ENCODE measurements at regions not wholly inside any gene's neighbourhood (a gene's known extent, or its start where the extent isn't known, plus 50 kb on each side); places are given as distances from the start of the nearest gene placed in this dataset.

DNA sequence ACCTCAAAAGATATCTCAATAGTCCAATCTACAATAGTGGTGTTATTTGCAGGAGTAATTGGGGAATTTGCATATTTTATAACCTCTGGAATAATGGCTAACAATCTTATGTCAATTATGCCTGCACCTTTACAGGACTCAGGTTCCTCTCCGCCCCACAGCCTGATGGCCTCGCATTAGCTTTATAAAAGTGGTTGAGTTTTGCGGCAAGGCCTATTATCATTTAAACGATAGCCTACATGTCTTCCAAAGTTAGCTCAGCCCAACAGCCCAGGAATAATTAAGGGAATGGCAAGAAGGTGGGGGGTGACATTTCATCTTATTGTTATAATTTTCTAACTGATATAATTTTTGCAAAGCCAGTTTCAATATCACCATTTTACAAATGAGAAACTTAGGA is 97.3 kb downstream of the RTP4 start:
- DNase-seq, result peak in 1 of 2 experiments; percentile 8

DNA sequence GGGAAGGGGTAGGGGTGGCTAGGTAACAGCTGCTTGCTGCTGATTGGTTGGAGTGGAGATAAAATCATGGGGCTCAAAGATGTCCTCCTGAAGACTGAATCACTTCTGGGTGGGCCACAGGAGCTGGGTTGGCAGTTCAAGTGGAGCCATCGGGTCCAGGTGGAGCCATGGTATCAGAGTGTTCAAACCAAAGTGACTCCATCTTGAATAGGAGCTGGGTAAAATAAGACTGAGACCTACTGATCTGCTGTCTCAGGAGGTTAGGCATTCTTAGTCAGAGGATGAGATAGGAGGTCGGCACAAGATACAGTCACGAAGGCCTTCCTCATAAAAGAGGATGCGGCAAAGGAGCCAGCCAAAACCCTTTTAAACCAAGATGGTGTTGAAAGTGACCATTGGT is 96.5 kb downstream of the RTP4 start:
- no peak for DNase-seq

DNA sequence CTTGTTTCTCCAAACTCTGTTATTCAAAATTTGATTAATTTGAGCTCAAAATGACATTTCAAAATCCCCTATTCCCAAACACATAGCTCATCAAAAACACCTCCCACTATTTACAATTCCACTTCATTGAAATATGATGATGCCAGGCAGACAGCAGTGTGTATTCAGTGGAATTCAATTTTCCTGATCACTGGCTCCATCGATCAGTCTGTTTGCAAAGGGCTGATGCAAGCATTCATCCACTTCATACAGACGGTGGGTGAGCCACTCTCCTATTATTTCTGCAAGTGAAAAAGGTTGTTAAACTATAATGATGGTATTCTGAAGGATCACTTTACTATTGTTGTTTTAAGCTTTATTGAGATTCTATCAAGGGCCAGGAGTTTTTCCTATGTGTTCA is 90.7 kb downstream of the RTP4 start:
- no peak for DNase-seq

DNA sequence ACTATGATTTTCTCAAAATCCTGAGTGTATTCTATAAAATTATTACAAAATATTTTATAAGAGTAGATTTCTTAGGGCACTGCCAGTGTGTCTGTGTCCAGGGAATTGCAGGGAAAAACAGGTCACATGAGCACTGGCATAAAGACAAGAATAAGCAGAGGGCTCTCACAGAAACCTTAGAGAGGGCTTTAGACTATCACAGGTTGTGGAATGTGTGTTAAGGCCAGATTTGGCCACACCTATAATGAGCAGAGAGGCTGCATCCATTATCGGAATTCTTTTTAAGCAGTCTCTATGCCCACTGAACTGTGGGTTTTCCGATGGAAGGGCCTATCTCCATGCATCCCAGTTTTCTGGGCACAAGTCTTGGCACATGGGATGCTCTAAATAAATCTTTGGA is 90.2 kb downstream of the RTP4 start:
- DNase-seq, result no peak

DNA sequence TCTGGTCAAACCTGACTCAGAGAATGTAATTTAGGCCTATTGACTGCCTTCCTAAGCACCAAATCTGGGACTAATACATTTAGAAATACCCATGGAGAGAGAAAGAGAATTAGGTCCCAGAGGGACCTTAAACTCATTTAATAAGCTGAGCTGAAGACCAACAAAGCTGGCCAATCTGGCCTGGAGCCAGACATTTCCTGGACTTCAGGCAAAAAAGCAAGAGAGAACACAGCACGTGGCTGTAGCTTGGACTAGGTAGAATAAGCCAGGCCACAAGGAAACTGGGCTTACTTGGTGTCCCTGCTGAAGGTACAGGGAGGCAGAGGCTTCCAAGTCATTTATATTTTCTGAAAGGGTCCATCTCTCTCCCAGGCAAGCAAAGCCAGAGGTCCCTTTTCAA is 88.1 kb downstream of the RTP4 start:
- no peak for DNase-seq

DNA sequence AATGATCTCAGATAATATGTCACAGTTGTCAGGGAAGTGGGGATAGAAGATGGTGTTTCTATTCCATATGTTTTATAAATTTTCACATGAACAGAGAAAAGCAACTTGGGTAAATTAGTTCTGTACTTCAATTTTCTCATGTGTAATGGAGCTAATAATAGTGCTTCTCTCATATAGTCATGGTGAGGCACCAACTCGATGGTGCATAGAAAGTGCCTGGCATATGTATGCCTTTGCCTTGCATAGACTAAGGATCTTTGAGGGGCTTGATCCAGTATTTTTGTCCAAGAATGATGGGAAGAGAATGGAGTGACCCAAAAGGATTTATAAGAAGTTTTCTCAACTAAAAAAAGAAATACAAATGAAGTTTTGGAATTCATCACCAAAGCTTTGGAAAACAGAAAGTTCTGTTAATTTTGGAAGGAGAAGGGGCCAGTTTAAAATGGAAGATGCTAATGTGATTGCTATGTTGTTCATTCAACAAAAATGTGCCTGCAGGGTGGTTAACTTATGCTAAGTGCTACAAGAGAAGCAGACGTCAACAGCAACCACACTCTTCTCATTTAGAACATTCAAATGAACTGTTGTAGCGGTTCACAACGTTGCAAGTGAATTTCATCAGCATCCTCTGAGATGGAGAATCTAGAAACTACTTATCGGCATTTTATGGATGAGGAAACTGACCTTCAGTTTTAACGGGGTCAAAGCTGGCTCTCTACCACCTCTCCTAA is 86.1 kb downstream of the RTP4 start:
- no peak for DNase-seq

DNA sequence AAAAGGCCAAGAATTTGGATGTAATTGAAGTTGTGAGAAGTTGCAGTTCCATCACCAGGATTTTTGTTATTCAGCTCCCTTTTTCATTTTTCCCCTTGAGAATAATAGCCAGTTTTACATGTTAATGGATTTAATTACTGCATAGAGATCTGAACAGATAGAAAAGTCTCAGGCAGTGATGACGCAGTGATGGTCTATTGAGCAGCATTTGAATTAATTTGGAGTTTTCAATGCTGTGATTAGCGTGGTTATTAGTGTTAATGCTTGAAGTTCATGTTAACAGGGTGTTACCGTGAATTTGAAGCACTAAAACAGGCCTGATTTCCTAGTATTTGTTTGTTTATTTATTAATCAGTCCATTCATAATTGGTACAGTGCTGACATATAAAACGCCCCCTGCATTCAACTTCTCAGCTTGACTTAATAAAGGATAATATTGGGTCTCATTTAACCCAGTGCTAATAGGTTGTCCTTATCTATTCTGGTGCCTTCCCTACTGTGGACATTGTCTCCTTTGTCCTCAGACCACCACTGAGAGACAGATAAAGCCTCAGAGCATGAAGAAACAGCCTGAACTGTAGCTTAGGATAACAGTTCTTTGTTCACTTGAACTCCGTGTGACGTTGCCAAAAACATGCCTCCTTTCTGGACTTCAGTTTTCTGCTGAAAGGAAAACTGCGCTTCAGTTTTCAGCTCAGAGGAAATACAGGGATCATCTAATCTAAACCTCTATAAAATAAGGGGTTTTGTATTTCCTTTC is 82.4 kb downstream of the RTP4 start:
- no peak for DNase-seq

DNA sequence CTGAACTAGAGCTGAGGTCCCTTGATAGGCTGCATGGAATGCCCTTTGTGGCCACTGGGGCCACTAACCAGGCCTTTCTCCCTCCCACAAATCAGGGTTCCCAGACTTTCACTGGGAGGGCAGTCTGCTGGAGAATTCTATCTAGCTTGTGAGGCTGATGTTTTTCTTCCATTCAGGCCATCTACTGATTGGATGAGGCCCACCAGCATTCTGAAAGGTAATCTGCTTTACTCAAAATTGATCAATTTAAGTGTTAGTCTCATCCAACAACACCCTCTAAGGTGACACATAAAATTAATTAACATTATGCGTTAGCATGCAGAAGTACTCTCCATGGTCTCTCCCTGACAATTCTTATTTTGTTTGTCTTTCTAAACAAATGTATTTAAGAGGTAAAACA is 80.5 kb downstream of the RTP4 start:
- no peak for DNase-seq

DNA sequence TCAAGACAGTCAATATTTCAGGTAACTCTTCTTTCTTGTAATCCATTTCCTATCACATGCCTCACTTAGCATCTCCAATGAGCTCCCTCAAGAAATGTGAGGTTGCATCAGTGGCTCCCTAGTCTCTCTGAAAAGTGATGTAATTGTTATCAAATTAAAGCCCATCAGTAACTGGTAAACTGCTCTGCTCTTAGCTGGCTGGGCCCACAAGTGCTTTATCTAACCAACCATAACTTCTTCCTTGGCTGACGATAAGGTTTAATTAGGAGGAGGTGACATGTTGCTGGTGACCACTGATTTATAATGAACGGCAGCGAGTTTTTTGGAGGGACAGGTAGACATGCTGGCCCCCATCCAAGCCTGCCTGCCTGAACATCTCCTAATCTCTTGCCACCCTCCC is 79.6 kb downstream of the RTP4 start:
- DNase-seq, result no peak

DNA sequence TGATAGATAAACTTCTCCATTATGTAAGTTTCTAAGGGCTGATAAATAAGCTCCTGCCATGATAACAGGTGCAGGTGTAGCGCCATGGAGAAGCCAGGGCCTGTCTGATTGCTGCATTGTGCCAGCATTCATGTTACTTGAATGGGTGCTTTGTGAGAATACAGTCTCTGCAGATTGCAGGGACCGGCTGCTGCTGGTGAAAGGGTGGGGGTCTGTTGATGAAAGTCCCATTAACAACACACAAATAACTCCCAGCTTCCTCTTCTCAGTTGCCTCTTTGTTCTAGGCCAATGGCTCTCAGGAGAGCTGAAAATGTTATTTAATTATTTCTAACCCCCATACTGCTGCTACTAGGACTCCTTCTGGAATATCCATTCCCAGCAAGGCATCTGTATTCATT is 77.2 kb downstream of the RTP4 start:
- no peak for DNase-seq

DNA sequence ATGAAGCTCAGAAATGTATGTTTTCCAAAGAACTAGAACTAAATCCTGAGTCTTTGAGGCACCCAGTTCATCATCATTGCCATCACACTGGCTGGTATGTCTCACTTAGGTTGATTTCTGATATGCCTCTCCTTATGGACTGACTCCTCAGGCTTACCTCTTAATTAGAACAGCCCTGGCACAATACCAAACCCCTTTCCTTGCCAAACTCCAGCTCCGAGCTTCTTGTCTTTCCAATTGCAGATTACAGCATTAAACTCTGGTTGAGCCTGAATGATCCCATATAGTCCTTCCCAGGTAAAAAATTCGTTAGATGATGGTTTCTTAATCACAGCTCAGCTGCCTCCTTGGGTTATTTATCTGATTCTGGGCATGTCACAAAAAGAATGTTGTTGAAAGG is 66.3 kb downstream of the RTP4 start:
- no peak for DNase-seq

DNA sequence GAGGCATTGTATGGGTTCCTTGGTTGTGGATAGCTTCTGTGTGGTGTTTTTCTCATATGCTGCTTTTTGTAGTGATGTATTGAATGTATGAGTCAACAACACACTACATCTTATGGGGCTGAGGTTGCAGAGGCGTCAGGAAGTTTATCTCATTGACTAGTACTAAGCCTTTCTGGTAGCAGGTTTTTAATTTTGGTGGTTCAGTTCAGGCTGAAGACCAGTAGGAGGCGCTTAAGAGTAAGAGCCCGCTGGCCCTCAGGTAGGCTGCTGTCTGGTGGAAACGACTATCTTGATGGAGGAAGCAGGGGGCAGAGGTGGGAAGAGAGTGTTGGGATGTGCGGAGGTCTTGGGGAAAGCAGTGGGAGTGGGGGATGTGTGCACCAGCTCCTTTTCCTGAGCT is 62.4 kb downstream of the RTP4 start:
- no peak for DNase-seq

All from NCI-H526 (cell line).